ENCODE measurements at regions not wholly inside any gene's neighbourhood (a gene's known extent, or its start where the extent isn't known, plus 50 kb on each side); places are given as distances from the start of the nearest gene placed in this dataset.

DNA sequence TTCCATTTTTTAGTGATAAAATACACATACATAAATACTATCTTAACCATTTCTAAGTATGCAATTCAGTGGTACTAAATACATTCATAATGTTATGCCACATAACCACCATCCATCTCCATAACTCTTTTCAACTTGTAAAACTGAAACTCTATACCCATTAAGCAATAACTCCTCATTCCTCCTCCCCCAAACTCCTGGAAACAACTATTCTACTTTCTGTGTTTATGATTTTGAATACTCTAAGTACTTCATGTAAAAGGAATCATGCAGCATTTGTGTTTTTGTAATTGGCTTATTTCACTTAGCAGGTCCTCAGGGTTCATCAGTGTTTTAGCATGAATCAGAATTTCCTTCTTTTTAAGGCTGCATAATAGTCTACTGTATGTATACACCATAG, 131.8 kb downstream of the TES start:
- TF ChIP-seq, protein P1, sequence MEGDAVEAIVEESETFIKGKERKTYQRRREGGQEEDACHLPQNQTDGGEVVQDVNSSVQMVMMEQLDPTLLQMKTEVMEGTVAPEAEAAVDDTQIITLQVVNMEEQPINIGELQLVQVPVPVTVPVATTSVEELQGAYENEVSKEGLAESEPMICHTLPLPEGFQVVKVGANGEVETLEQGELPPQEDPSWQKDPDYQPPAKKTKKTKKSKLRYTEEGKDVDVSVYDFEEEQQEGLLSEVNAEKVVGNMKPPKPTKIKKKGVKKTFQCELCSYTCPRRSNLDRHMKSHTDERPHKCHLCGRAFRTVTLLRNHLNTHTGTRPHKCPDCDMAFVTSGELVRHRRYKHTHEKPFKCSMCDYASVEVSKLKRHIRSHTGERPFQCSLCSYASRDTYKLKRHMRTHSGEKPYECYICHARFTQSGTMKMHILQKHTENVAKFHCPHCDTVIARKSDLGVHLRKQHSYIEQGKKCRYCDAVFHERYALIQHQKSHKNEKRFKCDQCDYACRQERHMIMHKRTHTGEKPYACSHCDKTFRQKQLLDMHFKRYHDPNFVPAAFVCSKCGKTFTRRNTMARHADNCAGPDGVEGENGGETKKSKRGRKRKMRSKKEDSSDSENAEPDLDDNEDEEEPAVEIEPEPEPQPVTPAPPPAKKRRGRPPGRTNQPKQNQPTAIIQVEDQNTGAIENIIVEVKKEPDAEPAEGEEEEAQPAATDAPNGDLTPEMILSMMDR (IDR thresholded peaks at IDR 0.05) = no peak
- TF ChIP-seq POLR2AphosphoS5 (IDR thresholded peaks at IDR 0.05; ENCODE audit: insufficient read depth in 1 of 2, low read depth in 1 of 2) = no peak
